ENCODE measurements at regions not wholly inside any gene's neighbourhood (a gene's known extent, or its start where the extent isn't known, plus 50 kb on each side); places are given as distances from the start of the nearest gene placed in this dataset.

GRCh38 chr12:85695097-85695715 is 141.0 kb downstream of the RASSF9 start:
- Histone ChIP-seq H3K9me3 (ENCODE audit: low read length) (no peaks in the 10 kb centered on the region), H3K4me1 (ENCODE audit: insufficient read depth, low read length) (no peaks in the 10 kb centered on the region), H3K4me3 (replicated peaks in 1 of 3; ENCODE audit: insufficient read depth in 1 of 3, low read depth in 2 of 3, low read length in 3 of 3) (no peak overlapping the region), H3K36me3 (replicated peaks in 1 of 2; ENCODE audit: control insufficient read depth in 1 of 2, insufficient read depth in 2 of 2, low read length in 2 of 2) (no peaks in the 10 kb centered on the region), H4K20me1 (ENCODE audit: insufficient read depth, low read length) (no peaks in the 10 kb centered on the region), H3K9ac (ENCODE audit: insufficient read depth, low read depth, low read length) (no peak overlapping the region), H3K27ac (ENCODE audit: extremely low read length, insufficient read depth, low read length) (no peak overlapping the region), H3K79me2 (ENCODE audit: insufficient read depth, low read length) (no peaks in the 10 kb centered on the region), H3K4me2 (ENCODE audit: low read depth, low read length) (no peak overlapping the region), H3K27me3 (ENCODE audit: control insufficient read depth in 1 of 2, insufficient read depth in 2 of 2, low read length in 2 of 2) (no peaks in the 10 kb centered on the region), H2AFZ (ENCODE audit: low read length) (no peak overlapping the region)
- in situ Hi-C loops (cut with HindIII; ENCODE audit: extremely low pct_ligation_motif_present, low pct_unique_long_range_greater_than_20kb) (no loop called here), intact Hi-C loops (cut with micrococcal nuclease; ENCODE audit: unreplicated experiment) (no loop called here)
- FAIRE-seq (no peak), ATAC-seq (no peak), DNase-seq (ENCODE audit: low spot score) (no peak)
- TF ChIP-seq BRCA1 (CRISPR knock-in tag; IDR thresholded peaks at IDR 0.05) (no peak), HNF4A (CRISPR knock-in tag; IDR thresholded peaks at IDR 0.05) (no peak), MTF2 (CRISPR knock-in tag; IDR thresholded peaks at IDR 0.05; ENCODE audit: borderline replicate concordance) (no peak), ZNF101 (CRISPR knock-in tag; IDR thresholded peaks at IDR 0.05; ENCODE audit: borderline replicate concordance, low read depth) (no peak), MTA1 (CRISPR knock-in tag; IDR thresholded peaks at IDR 0.05; ENCODE audit: borderline replicate concordance) (no peak), TFE3 (CRISPR knock-in tag; IDR thresholded peaks at IDR 0.05) (no peak), ZNF800 (CRISPR knock-in tag; IDR thresholded peaks at IDR 0.05) (no peak), NFYB (CRISPR knock-in tag; IDR thresholded peaks at IDR 0.05) (no peak), ZNF737 (CRISPR knock-in tag; IDR thresholded peaks at IDR 0.05; ENCODE audit: borderline replicate concordance) (no peak), SIN3B (IDR thresholded peaks at IDR 0.05; ENCODE audit: low read length) (no peak), ZNF564 (CRISPR knock-in tag; IDR thresholded peaks at IDR 0.05) (no peak), ZNF431 (CRISPR knock-in tag; IDR thresholded peaks at IDR 0.05; ENCODE audit: borderline replicate concordance, low read depth) (no peak), ZSCAN20 (CRISPR knock-in tag; IDR thresholded peaks at IDR 0.05; ENCODE audit: borderline replicate concordance) (no peak), ZNF7 (CRISPR knock-in tag; IDR thresholded peaks at IDR 0.05) (no peak), PRDM15 (CRISPR knock-in tag; IDR thresholded peaks at IDR 0.05) (no peak), SMARCC2 (IDR thresholded peaks at IDR 0.05) (no peak), FOXP4 (CRISPR knock-in tag; IDR thresholded peaks at IDR 0.05) (no peak), ELF3 (CRISPR knock-in tag; IDR thresholded peaks at IDR 0.05) (no peak)
- POLR2A ChIA-PET, result no interaction called here
- WGBS (ENCODE audit: low lambda C conversion rate), result 3% methylated on average over 4 of the region's 4 CpGs
- no TSS peak for BruUV-seq (replicated peaks)
- CTCF ChIA-PET (ENCODE audit: low intra/inter-chr PET ratio, low total read pairs), result no interaction called here

Measured in HepG2 (cell line).